ENCODE measurements at regions not wholly inside any gene's neighbourhood (a gene's known extent, or its start where the extent isn't known, plus 50 kb on each side); places are given as distances from the start of the nearest gene placed in this dataset.
"Not testable (repeated sequence)": the region's sequence is repeated elsewhere in the genome, so short reads cannot be mapped to it uniquely, and the experiment has no call there.

DNA sequence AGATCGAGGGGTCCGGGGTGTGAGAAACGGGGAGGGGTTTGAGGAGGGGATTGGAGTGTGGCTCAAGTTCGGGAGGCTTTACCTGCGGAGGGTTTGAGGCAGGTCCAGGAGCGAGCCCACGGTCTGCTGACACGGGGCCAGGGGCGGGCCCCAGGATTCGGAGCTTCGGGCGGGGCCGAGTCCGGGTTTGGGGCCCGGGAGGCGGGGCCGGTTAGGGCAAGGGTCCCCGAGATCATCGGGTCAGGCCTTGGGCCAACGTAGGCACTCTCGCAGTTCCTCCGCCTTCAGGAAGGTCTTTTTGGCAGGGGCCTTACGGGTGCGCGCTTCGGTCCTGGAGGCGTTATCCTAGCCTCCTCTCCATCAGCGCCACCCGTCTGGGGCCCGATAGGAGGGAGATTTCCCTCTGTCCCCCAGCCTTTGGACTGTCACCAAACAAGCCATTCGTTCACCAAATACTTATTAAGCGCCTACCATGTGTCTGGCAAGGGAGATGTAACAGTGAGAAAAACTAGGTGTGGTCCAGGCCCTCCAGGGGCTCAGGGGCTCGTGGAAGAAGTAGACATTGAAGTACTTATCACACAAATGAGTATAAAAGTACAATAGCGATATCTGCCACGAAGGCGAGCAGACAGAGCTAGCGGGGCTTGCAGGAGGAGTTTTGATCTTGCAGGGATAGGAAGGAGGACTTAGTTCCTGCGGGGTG lies 190.1 kb downstream of the ADRA2C start:
- H3K27ac Mint-ChIP-seq: not testable (repeated sequence)
- Mint-ChIP-seq H3K4me3 (peak overlapping the region; percentile 97), H3K4me1 (peaks cover 19% of the 10 kb centered on the region)

DNA sequence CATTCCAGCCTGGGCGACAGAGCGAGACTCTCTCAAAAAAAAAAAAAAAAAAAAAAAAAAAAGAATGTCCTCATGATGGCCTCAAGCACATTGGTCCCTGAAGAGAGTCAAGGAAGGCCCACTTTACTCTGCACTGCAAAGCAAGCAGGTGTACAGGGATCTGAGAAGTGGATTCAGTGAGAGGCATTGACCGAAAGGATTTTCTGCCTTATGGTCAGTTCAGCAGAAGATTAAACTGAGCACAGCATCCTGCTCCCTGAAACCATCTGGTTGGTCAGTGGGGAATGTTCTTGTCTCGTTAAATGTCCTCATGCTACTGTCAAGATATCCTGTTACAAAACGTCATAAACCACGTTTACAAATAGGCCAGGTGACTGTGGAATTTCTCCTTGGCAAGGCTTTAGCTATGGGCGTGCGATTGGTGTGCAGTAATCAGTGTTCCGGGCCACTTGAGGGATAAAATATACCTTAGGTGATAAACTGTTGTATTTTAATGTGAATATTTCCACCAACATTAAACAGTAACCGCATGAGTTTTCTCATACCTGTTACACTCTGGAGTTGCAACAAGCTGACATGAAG lies 195.0 kb downstream of the ADRA2C start:
- H3K27ac Mint-ChIP-seq, H3K27me3 Mint-ChIP-seq, H3K36me3 Mint-ChIP-seq, H3K4me3 Mint-ChIP-seq, H3K4me1 Mint-ChIP-seq, H3K9me3 Mint-ChIP-seq: not testable (repeated sequence)

More for the DNA sequence above, 190.1 kb downstream of the ADRA2C start:
- H3K9me3 Mint-ChIP-seq, H3K27me3 Mint-ChIP-seq, H3K36me3 Mint-ChIP-seq: not testable (repeated sequence)

DNA sequence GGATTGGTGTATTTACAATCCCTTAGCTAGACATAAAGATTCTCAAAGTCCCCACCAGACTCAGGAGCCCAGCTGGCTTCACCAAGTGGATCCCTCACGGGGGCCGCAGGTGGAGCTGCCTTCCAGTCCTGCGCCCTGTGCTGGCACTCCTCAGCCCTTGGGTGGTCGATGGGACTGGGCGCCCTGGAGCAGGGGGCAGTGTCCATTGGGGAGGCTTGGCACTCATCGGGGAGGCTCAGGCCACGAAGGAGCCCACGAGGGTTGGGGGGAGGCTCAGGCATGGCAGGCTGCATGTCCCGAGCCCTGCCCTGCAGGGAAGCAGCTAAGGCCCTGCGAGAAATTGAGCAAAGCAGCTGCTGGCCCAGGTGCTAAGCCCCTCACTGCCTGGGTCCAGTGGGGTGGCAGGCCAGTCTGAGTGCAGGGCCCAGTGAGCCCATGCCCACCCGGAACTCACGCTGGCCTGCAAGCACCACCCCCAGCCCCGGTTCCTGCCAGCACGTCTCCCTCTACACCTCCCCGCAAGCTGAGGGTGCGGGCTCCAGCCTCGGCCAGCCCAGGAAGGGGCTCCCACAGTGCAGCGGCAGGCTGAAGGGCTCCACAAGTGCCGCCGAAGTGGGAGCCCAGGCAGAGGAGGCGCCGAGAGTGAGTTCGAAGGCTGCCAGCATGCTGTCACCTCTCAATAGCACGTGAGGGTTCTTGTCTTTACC lies 198.5 kb downstream of the ADRA2C start:
- not testable (repeated sequence) for H3K9me3 Mint-ChIP-seq, H3K27ac Mint-ChIP-seq, H3K4me1 Mint-ChIP-seq, H3K27me3 Mint-ChIP-seq, H3K4me3 Mint-ChIP-seq, H3K36me3 Mint-ChIP-seq

DNA sequence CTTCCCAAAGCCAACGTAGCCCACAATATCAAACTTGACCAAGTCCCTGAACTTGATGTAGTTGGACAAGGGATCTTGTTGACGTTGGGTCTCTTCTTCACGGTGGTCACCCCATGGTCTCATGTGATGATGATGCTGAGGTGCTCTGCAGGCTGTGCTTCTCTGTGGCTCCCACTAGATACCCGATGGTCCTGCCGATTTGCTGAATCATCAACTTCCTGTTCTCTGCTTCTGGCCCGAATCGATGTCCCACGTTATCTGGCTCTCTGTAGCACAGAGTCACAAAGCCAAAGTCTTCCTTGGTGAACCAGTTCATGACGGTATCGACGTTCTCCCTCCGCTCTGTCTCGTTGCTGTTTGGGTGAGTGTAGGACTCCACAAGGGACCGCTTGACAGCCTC lies 201.0 kb downstream of the ADRA2C start:
- not testable (repeated sequence) for H3K9me3 Mint-ChIP-seq, H3K36me3 Mint-ChIP-seq, H3K4me3 Mint-ChIP-seq, H3K27me3 Mint-ChIP-seq, H3K27ac Mint-ChIP-seq, H3K4me1 Mint-ChIP-seq

DNA sequence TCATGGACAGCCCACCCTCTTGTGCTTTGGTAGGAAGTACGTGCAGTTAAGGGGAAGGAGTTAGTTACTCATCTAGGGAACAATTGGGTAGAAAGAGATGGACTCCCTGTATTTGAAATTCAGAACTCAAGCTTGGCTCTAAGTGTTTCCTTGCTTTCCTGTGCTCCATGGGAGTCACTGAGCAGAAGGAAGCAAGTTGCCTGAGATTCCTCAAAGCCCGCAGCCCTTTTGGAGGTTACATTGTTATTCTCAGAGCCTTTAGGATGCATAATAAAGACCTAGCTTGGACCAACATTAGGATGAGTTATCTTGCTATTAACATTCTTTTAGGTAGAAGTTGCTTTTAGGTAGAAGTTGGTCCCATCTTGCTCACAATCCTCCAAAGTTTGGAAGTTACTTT lies 206.4 kb downstream of the ADRA2C start:
- not testable (repeated sequence) for H3K36me3 Mint-ChIP-seq, H3K4me1 Mint-ChIP-seq, H3K9me3 Mint-ChIP-seq, H3K4me3 Mint-ChIP-seq, H3K27me3 Mint-ChIP-seq, H3K27ac Mint-ChIP-seq

DNA sequence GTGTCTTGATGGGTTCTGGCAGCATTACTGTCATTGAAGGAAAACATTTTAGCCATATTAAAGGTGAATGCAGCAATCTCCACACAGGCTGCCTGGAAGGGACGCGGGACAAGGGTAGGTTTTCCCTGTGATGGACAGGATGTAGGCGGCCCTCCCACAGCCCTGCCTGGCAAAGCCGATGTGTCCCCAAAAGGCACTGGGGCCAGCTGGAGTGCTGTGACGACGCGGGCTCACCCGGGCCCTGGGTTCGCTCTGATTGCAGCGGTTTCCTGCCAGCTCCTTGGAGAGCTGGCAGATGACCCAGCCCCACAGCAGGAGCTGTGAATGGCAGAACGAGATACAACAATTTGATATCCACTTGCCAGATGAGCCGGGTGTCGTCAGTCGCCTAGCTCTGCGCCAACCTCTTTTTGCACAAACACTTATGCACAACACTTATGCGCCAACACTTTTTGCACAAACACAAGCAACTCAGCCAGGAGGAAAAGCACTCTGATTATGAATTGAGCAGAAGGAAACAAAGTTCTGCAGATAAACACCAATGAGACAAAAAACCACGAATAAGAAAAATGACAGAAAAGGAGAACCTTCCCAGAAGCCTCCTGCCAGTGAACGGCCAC lies 207.5 kb downstream of the ADRA2C start:
- H3K4me1 Mint-ChIP-seq, H3K9me3 Mint-ChIP-seq, H3K36me3 Mint-ChIP-seq, H3K27ac Mint-ChIP-seq, H3K27me3 Mint-ChIP-seq, H3K4me3 Mint-ChIP-seq: not testable (repeated sequence)

DNA sequence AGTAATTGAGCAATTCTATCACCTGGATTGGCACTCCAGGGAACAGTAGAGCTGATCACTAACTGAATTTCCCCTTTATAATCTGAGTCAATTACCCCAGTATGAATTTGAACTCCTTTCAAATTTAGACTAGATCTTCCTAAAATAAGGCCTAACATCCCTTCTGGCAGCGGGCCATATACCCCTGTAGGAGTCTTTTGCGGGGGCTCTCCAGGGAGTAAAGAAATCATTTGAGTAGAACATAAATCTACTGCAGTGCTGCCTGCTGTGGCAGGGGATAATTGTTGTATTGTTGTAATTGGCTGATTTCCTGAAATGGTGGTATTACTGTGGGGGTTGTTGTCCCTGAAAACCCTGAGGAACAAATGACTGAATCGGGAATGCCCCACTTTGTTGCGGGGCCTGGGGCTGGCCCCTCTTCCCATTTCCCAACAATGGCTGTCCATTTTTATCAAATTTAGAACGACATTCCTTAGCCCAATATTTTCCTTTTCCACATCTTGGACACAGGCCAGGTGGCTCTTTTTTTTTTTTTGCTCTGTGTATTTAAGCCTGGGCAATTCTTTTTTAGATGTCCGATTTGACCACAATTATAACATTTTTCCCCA lies 217.4 kb downstream of the ADRA2C start:
- H3K4me1 Mint-ChIP-seq, H3K36me3 Mint-ChIP-seq, H3K4me3 Mint-ChIP-seq, H3K9me3 Mint-ChIP-seq, H3K27ac Mint-ChIP-seq, H3K27me3 Mint-ChIP-seq: not testable (repeated sequence)

DNA sequence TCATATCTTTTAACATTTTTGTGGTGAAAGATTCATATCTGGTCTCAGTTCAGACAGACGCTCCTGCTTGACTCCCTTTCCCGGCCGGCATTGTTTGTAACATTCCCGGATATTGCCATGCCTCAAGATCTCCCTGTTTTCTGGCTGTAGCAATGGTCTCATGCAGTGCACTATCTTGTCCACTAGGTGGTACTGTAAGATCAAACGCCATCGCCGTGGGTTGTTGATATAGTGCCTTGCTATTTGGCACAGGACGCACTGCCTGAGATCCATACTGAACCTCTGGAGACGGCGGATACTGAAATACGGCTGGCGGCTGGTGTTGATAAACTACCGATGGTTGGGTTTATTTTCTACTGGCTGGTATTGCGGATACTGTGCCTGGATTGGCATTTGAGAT lies 218.6 kb downstream of the ADRA2C start:
- H3K4me3 Mint-ChIP-seq: peak overlapping the region; percentile 47
- H3K9me3 Mint-ChIP-seq, H3K27me3 Mint-ChIP-seq, H3K27ac Mint-ChIP-seq, H3K4me1 Mint-ChIP-seq, H3K36me3 Mint-ChIP-seq: not testable (repeated sequence)

DNA sequence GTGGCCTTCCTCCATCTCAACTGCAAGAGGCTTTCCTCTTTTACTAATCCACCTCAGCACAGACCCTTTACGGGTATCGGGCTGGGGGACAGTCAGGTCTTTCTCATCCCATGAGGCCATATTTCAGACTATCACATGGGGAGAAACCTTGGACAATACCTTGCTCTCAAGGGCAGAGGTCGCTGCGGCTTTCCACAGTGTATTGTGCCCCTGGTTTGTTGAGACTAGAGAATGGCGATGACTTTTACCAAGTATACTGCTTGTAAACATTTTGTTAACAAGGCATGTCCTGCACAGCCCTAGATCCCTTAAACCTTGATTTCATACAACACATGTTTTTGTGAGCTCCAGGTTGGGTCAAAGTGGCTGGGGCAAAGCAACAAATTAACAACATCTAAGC lies 220.2 kb downstream of the ADRA2C start:
- not testable (repeated sequence) for H3K36me3 Mint-ChIP-seq, H3K4me3 Mint-ChIP-seq, H3K9me3 Mint-ChIP-seq, H3K27ac Mint-ChIP-seq, H3K27me3 Mint-ChIP-seq, H3K4me1 Mint-ChIP-seq

DNA sequence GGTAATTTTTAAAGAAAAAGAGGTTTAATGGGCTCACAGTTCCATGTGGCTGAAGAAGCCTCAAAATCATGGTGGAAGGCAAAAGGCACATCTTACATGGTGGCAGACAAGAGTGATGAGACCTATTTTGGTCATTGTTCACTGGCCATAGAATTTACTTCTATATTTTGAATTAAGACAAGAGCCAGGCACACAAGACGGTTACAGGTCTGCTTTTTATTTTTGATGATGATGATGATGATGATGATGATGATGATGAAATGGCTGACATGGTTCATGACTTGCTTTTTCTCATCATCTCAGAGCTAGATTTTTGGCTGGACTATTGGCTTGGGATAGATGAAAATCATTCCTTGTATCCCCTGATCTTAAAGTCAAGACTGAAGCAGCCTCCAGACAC lies 229.3 kb downstream of the OTOP1 start:
- not testable (repeated sequence) for H3K9me3 Mint-ChIP-seq, H3K27ac Mint-ChIP-seq, H3K36me3 Mint-ChIP-seq, H3K4me3 Mint-ChIP-seq, H3K4me1 Mint-ChIP-seq
- H3K27me3 Mint-ChIP-seq: peaks cover 11% of the 10 kb centered on the region

DNA sequence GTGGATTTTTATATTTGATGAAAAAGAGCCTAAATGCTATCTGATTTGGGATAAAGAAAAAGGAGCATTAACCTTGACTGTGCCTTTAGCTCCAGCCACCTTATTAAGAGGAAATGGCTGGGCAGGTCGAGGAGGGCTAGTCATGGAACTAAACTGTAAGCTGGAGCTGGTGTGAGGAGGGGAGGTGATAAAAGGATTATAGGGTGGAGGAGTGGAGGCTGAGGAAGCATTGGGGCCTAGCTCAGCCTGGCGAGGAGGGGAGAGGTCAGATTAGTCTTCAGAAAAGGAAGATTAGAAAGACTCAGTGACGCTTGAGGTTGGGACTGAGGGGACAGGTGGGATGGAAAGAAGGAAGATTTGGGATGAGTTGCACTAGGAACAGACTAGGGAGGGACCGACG lies 222.7 kb downstream of the OTOP1 start:
- H3K36me3 Mint-ChIP-seq, H3K4me3 Mint-ChIP-seq, H3K27ac Mint-ChIP-seq, H3K27me3 Mint-ChIP-seq, H3K4me1 Mint-ChIP-seq, H3K9me3 Mint-ChIP-seq: not testable (repeated sequence)

DNA sequence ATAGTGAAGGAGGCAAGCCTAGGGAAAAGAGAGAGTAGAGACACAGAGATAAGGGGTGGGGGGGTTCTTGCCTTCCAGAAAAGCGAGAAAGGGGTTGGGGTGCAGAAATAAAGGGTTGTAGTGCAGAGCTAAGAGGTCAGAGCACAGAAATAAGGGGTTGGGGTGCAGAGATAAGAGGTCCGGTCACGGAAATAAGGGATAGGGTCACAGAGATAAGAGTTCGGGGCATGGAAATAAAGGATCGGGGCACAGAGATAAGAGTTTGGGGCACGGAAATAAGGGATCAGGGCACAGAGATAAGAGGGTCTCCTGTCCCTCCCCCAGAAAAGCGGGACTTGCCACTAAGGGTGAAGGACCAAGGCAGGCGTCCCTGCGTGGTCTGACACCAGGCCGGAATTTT lies 222.0 kb downstream of the OTOP1 start:
- not testable (repeated sequence) for H3K27me3 Mint-ChIP-seq, H3K9me3 Mint-ChIP-seq, H3K36me3 Mint-ChIP-seq, H3K27ac Mint-ChIP-seq, H3K4me3 Mint-ChIP-seq, H3K4me1 Mint-ChIP-seq

DNA sequence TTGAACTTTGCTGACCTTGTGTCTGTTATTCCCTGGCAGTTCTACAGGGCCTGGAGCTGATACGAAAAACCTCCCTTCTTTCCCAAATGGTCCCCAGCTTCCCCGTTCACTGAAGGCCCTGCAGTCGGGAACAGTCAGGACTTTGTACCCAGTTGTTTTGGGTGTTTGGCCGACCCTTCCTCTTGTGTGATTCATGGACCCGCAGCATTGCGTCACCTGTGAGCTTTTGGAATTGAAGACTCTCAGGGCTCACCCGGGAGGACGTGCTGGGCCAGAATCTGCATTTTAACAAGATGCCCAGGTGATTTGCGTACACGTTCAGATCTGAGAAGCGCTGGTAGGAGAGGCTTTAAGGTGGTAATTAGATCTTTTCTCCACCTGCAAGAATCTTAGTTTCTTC lies 220.4 kb downstream of the OTOP1 start:
- not testable (repeated sequence) for H3K27ac Mint-ChIP-seq, H3K4me3 Mint-ChIP-seq, H3K9me3 Mint-ChIP-seq, H3K36me3 Mint-ChIP-seq, H3K4me1 Mint-ChIP-seq, H3K27me3 Mint-ChIP-seq

DNA sequence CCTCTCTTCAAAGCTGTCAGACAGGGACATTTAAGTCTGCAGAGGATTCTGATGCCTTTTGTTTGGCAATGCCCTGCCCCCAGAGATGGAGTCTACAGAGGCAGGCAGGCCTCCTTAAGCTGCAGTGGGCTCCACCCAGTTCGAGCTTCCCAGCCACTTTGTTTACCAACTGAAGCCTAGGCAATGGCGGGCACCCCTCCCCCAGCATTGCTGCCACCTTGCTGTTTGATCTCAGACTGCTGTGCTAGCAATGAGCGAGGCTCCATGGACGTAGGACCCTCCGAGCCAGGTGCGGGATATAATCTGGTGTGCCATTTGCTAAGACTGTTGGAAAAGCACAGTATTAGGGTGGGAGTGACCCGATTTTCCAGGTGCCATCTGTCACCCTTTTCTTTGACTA lies 207.7 kb downstream of the OTOP1 start:
- not testable (repeated sequence) for H3K27ac Mint-ChIP-seq, H3K4me3 Mint-ChIP-seq, H3K27me3 Mint-ChIP-seq, H3K36me3 Mint-ChIP-seq, H3K4me1 Mint-ChIP-seq, H3K9me3 Mint-ChIP-seq

DNA sequence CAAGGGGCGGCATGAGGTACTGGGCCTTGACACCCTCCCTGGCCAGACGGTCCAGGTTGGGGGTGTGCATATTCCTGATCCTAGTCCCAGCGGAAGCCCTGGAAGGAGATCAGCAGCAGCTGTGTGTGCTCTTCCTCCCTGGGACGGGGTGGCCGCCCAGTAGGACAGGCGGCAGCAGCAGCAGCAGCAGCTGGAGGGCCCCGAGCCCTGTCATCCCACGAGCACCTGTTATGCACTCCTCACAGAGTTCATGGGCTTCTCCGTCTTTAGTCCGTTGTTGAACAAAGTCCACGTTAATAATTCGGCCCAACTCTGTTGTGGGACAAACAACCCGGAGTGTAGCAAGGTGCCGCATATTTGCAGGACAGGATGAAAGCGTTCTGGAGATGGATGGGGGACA lies 205.6 kb downstream of the OTOP1 start:
- H3K9me3 Mint-ChIP-seq, H3K27me3 Mint-ChIP-seq, H3K27ac Mint-ChIP-seq, H3K4me3 Mint-ChIP-seq, H3K36me3 Mint-ChIP-seq, H3K4me1 Mint-ChIP-seq: not testable (repeated sequence)

DNA sequence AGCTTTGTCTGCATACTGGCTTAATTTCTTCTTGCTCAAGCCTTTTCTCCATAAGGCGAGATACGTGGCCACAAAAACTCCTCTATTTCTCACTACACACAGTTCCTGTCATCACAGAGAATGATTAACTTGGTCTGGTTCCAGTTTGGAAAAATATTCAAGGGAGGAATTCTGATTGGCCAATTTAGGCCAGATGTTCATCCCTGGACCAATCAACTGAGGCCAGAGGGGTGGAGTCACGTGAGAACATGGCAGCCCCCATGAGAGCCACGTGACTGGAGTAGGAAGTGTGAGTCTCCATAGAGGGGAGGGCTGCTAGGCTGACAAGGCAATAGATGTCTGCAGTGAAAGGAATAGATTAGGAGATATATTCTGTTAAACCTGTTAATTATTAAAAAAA lies 200.0 kb downstream of the OTOP1 start:
- not testable (repeated sequence) for H3K4me1 Mint-ChIP-seq, H3K4me3 Mint-ChIP-seq, H3K9me3 Mint-ChIP-seq, H3K27ac Mint-ChIP-seq, H3K36me3 Mint-ChIP-seq, H3K27me3 Mint-ChIP-seq
